ENCODE measurements at regions not wholly inside any gene's neighbourhood (a gene's known extent, or its start where the extent isn't known, plus 50 kb on each side); places are given as distances from the start of the nearest gene placed in this dataset.

DNA sequence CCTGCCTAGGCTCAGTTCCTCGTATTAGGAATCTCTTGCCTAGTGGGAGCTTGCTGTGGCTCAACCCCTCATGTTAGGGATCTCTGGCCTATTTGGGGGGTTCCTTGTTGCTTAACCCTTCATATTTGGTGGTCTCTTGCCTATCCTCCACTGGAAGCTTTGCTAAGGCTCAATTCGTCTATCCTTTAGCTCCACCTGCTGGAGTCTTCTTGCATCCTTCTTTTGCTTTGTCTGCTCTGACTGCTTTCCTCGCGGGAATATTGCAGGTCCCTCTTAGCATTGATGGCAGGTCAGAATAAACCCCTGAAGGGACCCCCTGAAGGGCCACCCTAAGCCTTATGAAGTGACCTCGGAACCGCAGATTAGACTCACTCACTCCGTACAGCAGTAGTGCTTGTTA lies 203.0 kb upstream of the TBX18 start:
- WGBS, 2 experiments (ENCODE audit: extremely low coverage in 2 of 2, insufficient read length in 1 of 2), result 17% methylated on average over 1 of the region's 7 CpGs; no CpG with 5 or more reads in 1 of the 2 experiments
- in situ Hi-C loops (cut with MboI; ENCODE audit: low sequenced_read_pairs), result no loop called here
- no peak overlapping the region for H2BK120ac ChIP-seq (ENCODE audit: low read depth, low read length)
- no peak overlapping the region for H3K14ac ChIP-seq (replicated peaks; ENCODE audit: low read depth, low read length)
- H3K4me3 ChIP-seq (ENCODE audit: insufficient read depth, low read depth, low read length), result no peak overlapping the region
- H3K79me1 ChIP-seq (ENCODE audit: low read depth in 1 of 2, low read length in 2 of 2), result no peaks in the 10 kb centered on the region
- no peaks in the 10 kb centered on the region for H3K9me1 ChIP-seq (ENCODE audit: insufficient read depth, low read length)
- H2BK20ac ChIP-seq (ENCODE audit: low read depth, low read length), result no peak overlapping the region
- no peak overlapping the region for H3K27ac ChIP-seq (ENCODE audit: insufficient read depth, low read length)
- H4K5ac ChIP-seq (ENCODE audit: low read depth, low read length), result no peak overlapping the region
- H2AK5ac ChIP-seq (ENCODE audit: low read depth, low read length), result no peak overlapping the region
- H2BK15ac ChIP-seq (ENCODE audit: low read depth, low read length), result no peak overlapping the region
- no peak overlapping the region for H2AFZ ChIP-seq (replicated peaks; ENCODE audit: low read length, poor library complexity)
- H3K4ac ChIP-seq (ENCODE audit: low read depth, low read length), result no peak overlapping the region
- intact Hi-C loops (cut with micrococcal nuclease), result loop anchor here (2.0 kb wide), 1 partner anchor 545 kb away; no protein-coding TSS in a partner anchor
- H4K91ac ChIP-seq (ENCODE audit: insufficient read depth, low read depth, low read length), result no peak overlapping the region
- CTCF ChIA-PET, result no interaction called here
- H3K27me3 ChIP-seq (ENCODE audit: control insufficient read depth, insufficient read depth, low read length), result no peaks in the 10 kb centered on the region
- H2BK5ac ChIP-seq (ENCODE audit: low read depth, low read length, poor library complexity, severe bottlenecking), result no peak overlapping the region
- no peak overlapping the region for H3K9ac ChIP-seq (ENCODE audit: low read depth, low read length)
- peak; percentile 15 for DNase-seq
- no peak overlapping the region for H3K18ac ChIP-seq (ENCODE audit: low read depth, low read length)
- H4K8ac ChIP-seq (ENCODE audit: low read depth in 2 of 2, low read length in 2 of 2), result no peak overlapping the region
- dilution Hi-C loops (cut with HindIII; ENCODE audit: low sequenced_read_pairs, unreplicated experiment), result no loop called here
- no peaks in the 10 kb centered on the region for H3K36me3 ChIP-seq (ENCODE audit: control insufficient read depth, insufficient read depth, low read length)
- no peak overlapping the region for H3K23ac ChIP-seq (ENCODE audit: low read depth, low read length)
- no peak overlapping the region for H2AK9ac ChIP-seq (replicated peaks; ENCODE audit: low read depth, low read length, poor library complexity)
- H3K9me3 ChIP-seq (ENCODE audit: control insufficient read depth, insufficient read depth, low read length), result peaks cover 2% of the 10 kb centered on the region; the same call in 1 of the 2 replicates
- TF ChIP-seq, protein P1, sequence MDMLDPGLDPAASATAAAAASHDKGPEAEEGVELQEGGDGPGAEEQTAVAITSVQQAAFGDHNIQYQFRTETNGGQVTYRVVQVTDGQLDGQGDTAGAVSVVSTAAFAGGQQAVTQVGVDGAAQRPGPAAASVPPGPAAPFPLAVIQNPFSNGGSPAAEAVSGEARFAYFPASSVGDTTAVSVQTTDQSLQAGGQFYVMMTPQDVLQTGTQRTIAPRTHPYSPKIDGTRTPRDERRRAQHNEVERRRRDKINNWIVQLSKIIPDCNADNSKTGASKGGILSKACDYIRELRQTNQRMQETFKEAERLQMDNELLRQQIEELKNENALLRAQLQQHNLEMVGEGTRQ (IDR thresholded peaks at IDR 0.05; ENCODE audit: low read depth, low read length), result no peak
- TF ChIP-seq CEBPB (IDR thresholded peaks at IDR 0.05; ENCODE audit: low read depth, low read length), result no peak
- no peak for TF ChIP-seq POLR2A (IDR thresholded peaks at IDR 0.05; ENCODE audit: low read depth, low read length)
- TF ChIP-seq MXI1 (IDR thresholded peaks at IDR 0.05; ENCODE audit: borderline replicate concordance, low read depth, low read length), result no peak
- TF ChIP-seq ELK1 (IDR thresholded peaks at IDR 0.05; ENCODE audit: borderline replicate concordance, low read depth, low read length), result no peak
- TF ChIP-seq MAZ (IDR thresholded peaks at IDR 0.05; ENCODE audit: borderline replicate concordance, low read depth, low read length), result no peak
- TF ChIP-seq MAFK (IDR thresholded peaks at IDR 0.05; ENCODE audit: low read depth, low read length), result no peak
- TF ChIP-seq CTCF (conservative IDR thresholded peaks at IDR 0.05; ENCODE audit: low read depth, low read length), result peak; percentile 49
- peak; percentile 48 for TF ChIP-seq SMC3 (IDR thresholded peaks at IDR 0.05; ENCODE audit: low read depth, low read length)
- peak; percentile 58 for TF ChIP-seq RAD21 (IDR thresholded peaks at IDR 0.05; ENCODE audit: low read length)
- POLR2A ChIA-PET (ENCODE audit: unreplicated experiment), result no interaction called here
- ATAC-seq (ENCODE audit: low read depth), result no peak
- H4K20me1 ChIP-seq (ENCODE audit: insufficient read depth, low read length), result no peaks in the 10 kb centered on the region
- no peak overlapping the region for H3K56ac ChIP-seq (ENCODE audit: extremely low read depth, insufficient read depth, low read length)
- no TSS peak for BruUV-seq (replicated peaks)
- no peaks in the 10 kb centered on the region for H3K4me1 ChIP-seq (ENCODE audit: control insufficient read depth, insufficient read depth, low read length)
- no peak overlapping the region for H3K4me2 ChIP-seq (ENCODE audit: low read depth, low read length)

Measured in IMR-90 (cell line).